Gastrocnemius medialis (tissue), 4 donors: ENCODE measurements at regions not wholly inside any gene's neighbourhood (a gene's known extent, or its start where the extent isn't known, plus 50 kb on each side); places are given as distances from the start of the nearest gene placed in this dataset.

Experiments used
- CTCF ChIP-seq, 5 experiments: fragments of 450-650 bp in 3 of 5; fragments of 200-600 bp in 2 of 5; sonication (generic) in 2 of 5; IDR thresholded peaks in 4 of 5; conservative IDR thresholded peaks in 1 of 5; 1 replicate in 4 of 5; 2 replicates in 1 of 5; pipeline ENCODE4 v1.5.1; 2016 to 2019; ENCODE audit warnings: antibody characterized with exemption in 5 of 5, mild to moderate bottlenecking in 3 of 5, moderate library complexity in 3 of 5
- POLR2A ChIP-seq, 2 donors: fragments of 450-650 bp; IDR thresholded peaks; one replicate each; pipeline ENCODE4 v1.6.1; 2017; ENCODE audit warnings: antibody characterized with exemption in 2 of 2, mild to moderate bottlenecking in 2 of 2, moderate library complexity in 2 of 2

- TF ChIP-seq CTCF (IDR thresholded peaks at IDR 0.05 in 4 of 5, conservative IDR thresholded peaks at IDR 0.05 in 1 of 5) = no peak
- TF ChIP-seq POLR2A (IDR thresholded peaks at IDR 0.05) = no peak
These were observed 113.2 kb downstream of the TSN start for GRCh38 chr2:121868652-121869051.
